Left lung (tissue), 4 donors: ENCODE measurements at regions not wholly inside any gene's neighbourhood (a gene's known extent, or its start where the extent isn't known, plus 50 kb on each side); places are given as distances from the start of the nearest gene placed in this dataset.

ENCODE experiments used
- ATAC-seq: fragments of 200-7000 bp; cut with Tn5 transposase; one replicate; pipeline ENCODE4 v1.9.1; 2020; ENCODE audit warnings: moderate library complexity
- DNase-seq, 4 donors: peaks; one replicate each; pipeline ENCODE4 v3.0.0-alpha.2; 2013 to 2020
- H3K27ac ChIP-seq, 2 donors: fragments of 200-600 bp; sonication (generic) in 1 of 2; one replicate each; pipeline versions ENCODE4 v1.5.0 to v1.8.0; 2020 to 2021
- H3K27me3 ChIP-seq, 2 donors: fragments of 200-600 bp; sonication (generic) in 1 of 2; one replicate each; pipeline versions ENCODE4 v1.5.0 to v1.8.0; 2020 to 2021
- H3K36me3 ChIP-seq, 2 donors: fragments of 200-600 bp; sonication (generic) in 1 of 2; one replicate each; pipeline versions ENCODE4 v1.5.0 to v1.8.0; 2020 to 2021
- H3K4me1 ChIP-seq, 2 donors: fragments of 200-600 bp; one replicate each; pipeline ENCODE4 v1.8.0; 2021
- H3K4me3 ChIP-seq, 2 donors: fragments of 200-600 bp; sonication (generic) in 1 of 2; one replicate each; pipeline versions ENCODE4 v1.5.0 to v1.8.0; 2020 to 2021; ENCODE audit warnings: mild to moderate bottlenecking in 1 of 2
- H3K9me3 ChIP-seq, 2 donors: fragments of 200-600 bp; sonication (generic) in 1 of 2; one replicate each; pipeline versions ENCODE4 v1.5.0 to v1.8.0; 2020 to 2021
- CTCF ChIP-seq, 2 donors: fragments of 200-600 bp; sonication (generic) in 1 of 2; IDR thresholded peaks; one replicate each; pipeline versions ENCODE4 v1.5.0 to v1.8.0; 2021; ENCODE audit warnings: antibody characterized with exemption in 2 of 2
- intact Hi-C, 2 donors: fragments of 100-400 bp; cut with DNase I; formaldehyde crosslinking; loops; one replicate each; pipeline versions ENCODE4 v1.11.2 to v1.14.2; 2022
- donor health status: DM: no; HTN: yes; CAD: no.
- donor health status: DM: no; HTN: no; CAD: no.

- Histone ChIP-seq H3K4me1 (peaks cover 4 to 15% of the 10 kb centered on the region in 2 donors), H3K27ac (no peak overlapping the region), H3K4me3 (peak overlapping the region; percentile 22 to 35), H3K27me3 (peaks cover 22 to 83% of the 10 kb centered on the region in 2 donors), H3K9me3 (no peaks in the 10 kb centered on the region), H3K36me3 (no peaks in the 10 kb centered on the region)
- ATAC-seq, result no peak
- DNase-seq, result peak in 1 of 4 donors; percentile 60
- intact Hi-C loops, result no loop called here
- TF ChIP-seq CTCF (IDR thresholded peaks at IDR 0.05), result no peak
Measured at GRCh38 chr12:94873734-94874517, 129.6 kb downstream of the NDUFA12 start.

- Histone ChIP-seq H3K4me1 (peaks cover 4 to 15% of the 10 kb centered on the region in 2 donors), H3K36me3 (no peaks in the 10 kb centered on the region), H3K27me3 (peaks cover 22 to 83% of the 10 kb centered on the region in 2 donors), H3K9me3 (no peaks in the 10 kb centered on the region), H3K27ac (no peak overlapping the region), H3K4me3 (peak overlapping the region; percentile 28 to 35)
- ATAC-seq (peak; percentile 74), DNase-seq (peak in 1 of 4 donors; percentile 76)
- no peak for TF ChIP-seq CTCF (IDR thresholded peaks at IDR 0.05)
- intact Hi-C loops, result no loop called here
Measured at GRCh38 chr12:94872971-94873733, 130.3 kb downstream of the NDUFA12 start.

- Histone ChIP-seq H3K4me1 (peaks cover 4 to 15% of the 10 kb centered on the region in 2 donors), H3K27ac (no peak overlapping the region), H3K27me3 (peaks cover 22 to 81% of the 10 kb centered on the region in 2 donors), H3K36me3 (no peaks in the 10 kb centered on the region), H3K4me3 (peak overlapping the region in 1 of 2 donors; percentile 35), H3K9me3 (no peaks in the 10 kb centered on the region)
- ATAC-seq, result no peak
- DNase-seq, result peak in 1 of 4 donors; percentile 19
- intact Hi-C loops, result no loop called here
- TF ChIP-seq CTCF (IDR thresholded peaks at IDR 0.05), result no peak
Measured at GRCh38 chr12:94872671-94872970, 130.9 kb downstream of the NDUFA12 start.

GRCh38 chr12:94872007-94872653 lies 131.4 kb downstream of the NDUFA12 start:
- H3K4me3 ChIP-seq, result no peak overlapping the region
- H3K27ac ChIP-seq, result no peak overlapping the region
- ATAC-seq (peak; percentile 6), DNase-seq (peak in 1 of 4 donors; percentile 13)
- H3K4me1 ChIP-seq, result peaks cover 4 to 15% of the 10 kb centered on the region in 2 donors
- intact Hi-C loops, result no loop called here
- H3K36me3 ChIP-seq, result no peaks in the 10 kb centered on the region
- no peaks in the 10 kb centered on the region for H3K9me3 ChIP-seq
- peaks cover 22 to 76% of the 10 kb centered on the region in 2 donors for H3K27me3 ChIP-seq
- TF ChIP-seq CTCF (IDR thresholded peaks at IDR 0.05), result no peak

- DNase-seq (no peak), ATAC-seq (no peak)
- Histone ChIP-seq H3K36me3 (no peaks in the 10 kb centered on the region), H3K4me1 (peaks cover 4 to 15% of the 10 kb centered on the region in 2 donors), H3K27me3 (peaks cover 22 to 60% of the 10 kb centered on the region in 2 donors), H3K27ac (no peak overlapping the region), H3K4me3 (no peak overlapping the region), H3K9me3 (no peaks in the 10 kb centered on the region)
- TF ChIP-seq CTCF (IDR thresholded peaks at IDR 0.05), result no peak
- intact Hi-C loops, result no loop called here
Measured at GRCh38 chr12:94870511-94870910, 133.0 kb downstream of the NDUFA12 start.
